Neural cell (in vitro differentiated cells): ENCODE measurements at regions not wholly inside any gene's neighbourhood (a gene's known extent, or its start where the extent isn't known, plus 50 kb on each side); places are given as distances from the start of the nearest gene placed in this dataset.

ENCODE experiments used
- H2AFZ ChIP-seq: fragments of 200-600, 300-800 bp; sonication (generic), shearing (Covaris generic); 2 replicates; pipeline ENCODE4 v1.6.0; 2014; ENCODE audit warnings: low read depth, mild to moderate bottlenecking, antibody characterized with exemption, low read length, moderate library complexity
- H3F3A ChIP-seq: fragments of 200-600 bp; shearing (Covaris generic); 2 replicates; pipeline ENCODE4 v1.6.1; 2016; ENCODE audit warnings: mild to moderate bottlenecking, moderate library complexity, mixed read lengths, antibody characterized with exemption, low read length; ENCODE audit not compliant: insufficient read depth, poor library complexity, severe bottlenecking
- H3K27ac ChIP-seq: fragments of 200-600, 300-800 bp; sonication (generic), shearing (Covaris generic); 2 replicates; pipeline ENCODE4 v1.5.1; 2014; ENCODE audit warnings: mild to moderate bottlenecking, low read length, moderate library complexity
- H3K27me3 ChIP-seq: fragments of 300-800, 200-600 bp; sonication (generic), shearing (Covaris generic); 2 replicates; pipeline ENCODE4 v1.6.0; 2014; ENCODE audit warnings: mild to moderate bottlenecking, low read depth, low read length, moderate library complexity; ENCODE audit not compliant: insufficient read depth
- H3K36me3 ChIP-seq: fragments of 300-800, 200-600 bp; sonication (generic), shearing (Covaris generic); 2 replicates; pipeline ENCODE4 v1.5.1; 2014; ENCODE audit warnings: mild to moderate bottlenecking, antibody characterized with exemption, low read length, moderate library complexity; ENCODE audit not compliant: insufficient read depth
- H3K4me2 ChIP-seq: fragments of 300-800, 200-600 bp; sonication (generic), shearing (Covaris generic); 2 replicates; pipeline ENCODE4 v1.6.0; 2014; ENCODE audit warnings: mild to moderate bottlenecking, low read length
- H3K4me3 ChIP-seq: fragments of 300-800, 200-600 bp; sonication (generic), shearing (Covaris generic); 2 replicates; pipeline ENCODE4 v1.5.1; 2014; ENCODE audit warnings: mild to moderate bottlenecking, low read length, moderate library complexity
- H3K79me2 ChIP-seq: fragments of 200-600 bp; shearing (Covaris generic); replicated peaks from 2 replicates; pipeline ENCODE4 v1.6.0; 2014; ENCODE audit warnings: mild to moderate bottlenecking, low read length, moderate library complexity; ENCODE audit not compliant: insufficient read depth
- H3K9ac ChIP-seq: fragments of 300-800, 200-600 bp; sonication (generic), shearing (Covaris generic); 2 replicates; pipeline ENCODE4 v1.6.1; 2016; ENCODE audit warnings: mild to moderate bottlenecking, low read length, mixed read lengths
- H3K9me2 ChIP-seq: fragments of 200-600 bp; shearing (Covaris generic); 2 replicates; pipeline ENCODE4 v1.6.1; 2016; ENCODE audit warnings: mild to moderate bottlenecking, low read length, mixed read lengths; ENCODE audit not compliant: insufficient read depth
- H3K9me3 ChIP-seq: fragments of 200-600, 300-800 bp; sonication (generic), shearing (Covaris generic); 2 replicates; pipeline ENCODE4 v1.6.1; 2016; ENCODE audit warnings: mild to moderate bottlenecking, mixed run types, low read length, moderate library complexity, mixed read lengths
- H4K20me1 ChIP-seq: fragments of 200-600 bp; shearing (Covaris generic); 2 replicates; pipeline ENCODE4 v1.6.1; 2016; ENCODE audit warnings: mild to moderate bottlenecking, mixed run types; ENCODE audit not compliant: insufficient read depth
- CTCF ChIP-seq: fragments of 450-650 bp; IDR thresholded peaks from 2 replicates; pipeline ENCODE4 v1.5.1; 2014; ENCODE audit warnings: antibody characterized with exemption, mild to moderate bottlenecking, moderate library complexity; ENCODE audit not compliant: poor library complexity, severe bottlenecking
- EP300 ChIP-seq: fragments of 450-650 bp; conservative IDR thresholded peaks from 2 replicates; pipeline ENCODE4 v1.6.1; 2014; ENCODE audit warnings: antibody characterized with exemption, mild to moderate bottlenecking, moderate library complexity; ENCODE audit not compliant: poor library complexity, severe bottlenecking
- EZH2 ChIP-seq: fragments of 200-600, 300-800 bp; shearing (Covaris generic), sonication (generic); IDR thresholded peaks from 2 replicates; pipeline ENCODE4 v1.6.1; 2014; ENCODE audit warnings: antibody characterized with exemption, low read length, borderline replicate concordance, mild to moderate bottlenecking; ENCODE audit not compliant: insufficient read depth, poor library complexity, severe bottlenecking
- MXI1 ChIP-seq: fragments of 450-650 bp; conservative IDR thresholded peaks from 2 replicates; pipeline ENCODE4 v1.6.1; 2014; ENCODE audit warnings: antibody characterized with exemption, mild to moderate bottlenecking; ENCODE audit not compliant: poor library complexity, severe bottlenecking
- POLR2AphosphoS5 ChIP-seq: IDR thresholded peaks from 2 replicates; pipeline ENCODE4 v1.6.1; 2012
- RAD21 ChIP-seq: fragments of 450-650 bp; conservative IDR thresholded peaks from 2 replicates; pipeline ENCODE4 v1.6.1; 2014; ENCODE audit warnings: antibody characterized with exemption, mild to moderate bottlenecking, moderate library complexity
- REST ChIP-seq: IDR thresholded peaks from 2 replicates; pipeline ENCODE4 v1.6.1; 2012; ENCODE audit warnings: borderline replicate concordance
- SMC3 ChIP-seq: fragments of 450-650 bp; conservative IDR thresholded peaks from 2 replicates; pipeline ENCODE4 v1.6.1; 2014; ENCODE audit warnings: antibody characterized with exemption, mild to moderate bottlenecking, moderate library complexity; ENCODE audit not compliant: poor library complexity
- TAF1 ChIP-seq: IDR thresholded peaks from 2 replicates; pipeline ENCODE4 v1.6.1; 2012; ENCODE audit warnings: low read depth

GRCh38 chr10:130251766-130252165, 115.6 kb downstream of the GLRX3 start:
- Histone ChIP-seq H2AFZ (no peak overlapping the region), H4K20me1 (no peaks in the 10 kb centered on the region), H3K4me2 (no peak overlapping the region), H3K4me3 (no peak overlapping the region), H3K79me2 (no peaks in the 10 kb centered on the region), H3K36me3 (no peaks in the 10 kb centered on the region), H3K9me2 (no peaks in the 10 kb centered on the region), H3K27me3 (no peaks in the 10 kb centered on the region), H3K27ac (no peak overlapping the region), H3F3A (no peaks in the 10 kb centered on the region), H3K9ac (no peak overlapping the region), H3K9me3 (no peaks in the 10 kb centered on the region)
- TF ChIP-seq POLR2AphosphoS5 (no peak), RAD21 (no peak), EP300 (no peak), MXI1 (no peak), SMC3 (no peak), TAF1 (no peak), EZH2 (no peak), REST (no peak), CTCF (no peak)

- Histone ChIP-seq H3F3A (no peaks in the 10 kb centered on the region), H3K27me3 (no peaks in the 10 kb centered on the region), H3K9ac (no peak overlapping the region), H2AFZ (no peak overlapping the region), H3K9me2 (no peaks in the 10 kb centered on the region), H3K79me2 (no peaks in the 10 kb centered on the region), H3K27ac (no peak overlapping the region), H4K20me1 (no peaks in the 10 kb centered on the region), H3K4me2 (no peak overlapping the region), H3K36me3 (no peaks in the 10 kb centered on the region), H3K9me3 (no peaks in the 10 kb centered on the region), H3K4me3 (no peak overlapping the region)
- no peak for TF ChIP-seq CTCF
- TF ChIP-seq RAD21: no peak
- no peak for TF ChIP-seq SMC3
- TF ChIP-seq POLR2AphosphoS5: no peak
- no peak for TF ChIP-seq REST
- TF ChIP-seq TAF1: no peak
- TF ChIP-seq MXI1: no peak
- TF ChIP-seq EZH2: no peak
- TF ChIP-seq EP300: no peak
Observed at GRCh38 chr10:130254243-130254642, 118.1 kb downstream of the GLRX3 start.
